ENCODE measurements at regions not wholly inside any gene's neighbourhood (a gene's known extent, or its start where the extent isn't known, plus 50 kb on each side); places are given as distances from the start of the nearest gene placed in this dataset.
"Not testable (repeated sequence)": the region's sequence is repeated elsewhere in the genome, so short reads cannot be mapped to it uniquely, and the experiment has no call there.

GRCh38 chr4:183044924-183045640, 54.0 kb upstream of the WWC2 start:
- H3K27ac ChIP-seq; ATAC-seq; H3K9me3 ChIP-seq; intact Hi-C loops (cut with DNase I); H3K4me3 ChIP-seq; H3K36me3 ChIP-seq; H3K27me3 ChIP-seq (ENCODE audit: low read depth); H3K4me1 ChIP-seq; DNase-seq: not testable (repeated sequence)

GRCh38 chr4:183038436-183038835, 60.6 kb upstream of the WWC2 start:
- no peak overlapping the region for H3K4me3 ChIP-seq
- H3K27ac ChIP-seq: no peak overlapping the region
- no peak for TF ChIP-seq CTCF (IDR thresholded peaks at IDR 0.05)
- no peak for DNase-seq
- no peaks in the 10 kb centered on the region for H3K9me3 ChIP-seq
- intact Hi-C loops (cut with DNase I): no loop called here
- H3K27me3 ChIP-seq (ENCODE audit: low read depth): no peaks in the 10 kb centered on the region
- H3K36me3 ChIP-seq: no peaks in the 10 kb centered on the region
- ATAC-seq: no peak
- H3K4me1 ChIP-seq: no peaks in the 10 kb centered on the region

GRCh38 chr4:183035726-183036415, 63.2 kb upstream of the WWC2 start:
- no peaks in the 10 kb centered on the region for H3K27me3 ChIP-seq (ENCODE audit: low read depth)
- H3K9me3 ChIP-seq: no peaks in the 10 kb centered on the region
- no peak overlapping the region for H3K4me3 ChIP-seq
- intact Hi-C loops (cut with DNase I): no loop called here
- no peaks in the 10 kb centered on the region for H3K4me1 ChIP-seq
- TF ChIP-seq CTCF (IDR thresholded peaks at IDR 0.05): no peak
- ATAC-seq (no peak), DNase-seq (no peak)
- H3K27ac ChIP-seq: no peak overlapping the region
- no peaks in the 10 kb centered on the region for H3K36me3 ChIP-seq

GRCh38 chr4:183035256-183035655, 63.8 kb upstream of the WWC2 start:
- Histone ChIP-seq H3K4me1 (no peaks in the 10 kb centered on the region), H3K36me3 (no peaks in the 10 kb centered on the region), H3K4me3 (no peak overlapping the region), H3K27ac (no peak overlapping the region), H3K27me3 (ENCODE audit: low read depth) (no peaks in the 10 kb centered on the region), H3K9me3 (no peaks in the 10 kb centered on the region)
- TF ChIP-seq CTCF (IDR thresholded peaks at IDR 0.05): no peak
- ATAC-seq (no peak), DNase-seq (no peak)
- intact Hi-C loops (cut with DNase I): no loop called here

- intact Hi-C loops (cut with DNase I): no loop called here
- Histone ChIP-seq H3K27ac (no peak overlapping the region), H3K36me3 (no peaks in the 10 kb centered on the region), H3K4me3 (no peak overlapping the region), H3K27me3 (ENCODE audit: low read depth) (no peaks in the 10 kb centered on the region), H3K4me1 (no peaks in the 10 kb centered on the region), H3K9me3 (no peaks in the 10 kb centered on the region)
- ATAC-seq (no peak), DNase-seq (no peak)
- TF ChIP-seq CTCF (IDR thresholded peaks at IDR 0.05): no peak
These were observed 68.2 kb upstream of the WWC2 start for GRCh38 chr4:183030823-183031222.

- no peak for ATAC-seq
- Histone ChIP-seq H3K4me1 (no peaks in the 10 kb centered on the region), H3K27me3 (ENCODE audit: low read depth) (no peaks in the 10 kb centered on the region), H3K36me3 (no peaks in the 10 kb centered on the region), H3K27ac (no peak overlapping the region), H3K4me3 (no peak overlapping the region), H3K9me3 (no peaks in the 10 kb centered on the region)
- intact Hi-C loops (cut with DNase I): no loop called here
- DNase-seq: no peak
- no peak for TF ChIP-seq CTCF (IDR thresholded peaks at IDR 0.05)
These were observed 68.7 kb upstream of the WWC2 start for GRCh38 chr4:183030309-183030708.
